PFSK-1 (cell line): ENCODE measurements at regions not wholly inside any gene's neighbourhood (a gene's known extent, or its start where the extent isn't known, plus 50 kb on each side); places are given as distances from the start of the nearest gene placed in this dataset.

ENCODE experiments used
- FOXP2 ChIP-seq: optimal IDR thresholded peaks from 2 replicates; pipeline ENCODE3; 2011; ENCODE audit warnings: borderline replicate concordance, control low read depth, inconsistent platforms; ENCODE audit not compliant: insufficient read depth; ENCODE audit errors: extremely low read length, extremely low read depth
- POLR2AphosphoS5 ChIP-seq: IDR thresholded peaks from 2 replicates; pipeline ENCODE4 v1.6.1; 2012; ENCODE audit warnings: low read depth, mild to moderate bottlenecking, control low read depth, low read length, moderate library complexity
- REST ChIP-seq, 2 experiments: IDR thresholded peaks; 2 replicates each; pipeline versions ENCODE4 v1.6.1 to v1.8.0; 2011 to 2012; ENCODE audit warnings: low read depth in 2 of 2, low read length in 2 of 2, control low read depth in 1 of 2, inconsistent platforms in 1 of 2, mild to moderate bottlenecking in 1 of 2, moderate library complexity in 1 of 2; ENCODE audit not compliant: insufficient read depth in 1 of 2
- SIN3A ChIP-seq: IDR thresholded peaks from 2 replicates; pipeline ENCODE4 v1.6.1; 2012; ENCODE audit warnings: mild to moderate bottlenecking, low read length, moderate library complexity, borderline replicate concordance; ENCODE audit not compliant: insufficient read depth
- TAF1 ChIP-seq: IDR thresholded peaks from 2 replicates; pipeline ENCODE4 v1.6.1; 2012; ENCODE audit warnings: low read length, control low read depth, borderline replicate concordance; ENCODE audit not compliant: insufficient read depth

- TF ChIP-seq POLR2AphosphoS5 = no peak
- no peak for TF ChIP-seq TAF1
- TF ChIP-seq FOXP2 = no peak
Observed at GRCh38 chr16:86380030-86380429, 130.3 kb upstream of the FOXF1 start.

- TF ChIP-seq FOXP2 = no peak
- TF ChIP-seq TAF1 = no peak
- TF ChIP-seq REST (IDR thresholded peaks at IDR 0.05; ENCODE audit: insufficient read depth in 1 of 2, low read depth in 2 of 2, low read length in 2 of 2) = no peak
- TF ChIP-seq SIN3A = no peak
- TF ChIP-seq POLR2AphosphoS5 = no peak
Observed at GRCh38 chr16:86381491-86381890, 128.8 kb upstream of the FOXF1 start.

GRCh38 chr16:86382067-86382773, 128.1 kb upstream of the FOXF1 start:
- TF ChIP-seq SIN3A = no peak
- no peak for TF ChIP-seq TAF1
- TF ChIP-seq POLR2AphosphoS5 = no peak
- no peak for TF ChIP-seq FOXP2
- no peak for TF ChIP-seq REST (IDR thresholded peaks at IDR 0.05; ENCODE audit: insufficient read depth in 1 of 2, low read depth in 2 of 2, low read length in 2 of 2)

- TF ChIP-seq FOXP2 = no peak
- no peak for TF ChIP-seq POLR2AphosphoS5
- TF ChIP-seq REST (IDR thresholded peaks at IDR 0.05; ENCODE audit: insufficient read depth in 1 of 2, low read depth in 2 of 2, low read length in 2 of 2) = no peak
- TF ChIP-seq TAF1 = no peak
- TF ChIP-seq SIN3A = no peak
Observed at GRCh38 chr16:86382774-86383407, 127.4 kb upstream of the FOXF1 start.

- TF ChIP-seq POLR2AphosphoS5 (no peak), TAF1 (no peak), REST (IDR thresholded peaks at IDR 0.05; ENCODE audit: insufficient read depth in 1 of 2, low read depth in 2 of 2, low read length in 2 of 2) (no peak), SIN3A (no peak)
Observed at GRCh38 chr16:86383488-86384262, 126.7 kb upstream of the FOXF1 start.
